GM21515 (cell line): ENCODE measurements at regions not wholly inside any gene's neighbourhood (a gene's known extent, or its start where the extent isn't known, plus 50 kb on each side); places are given as distances from the start of the nearest gene placed in this dataset.

ENCODE experiments used
- ATAC-seq: cut with Tn5 transposase; IDR thresholded peaks from one replicate; pipeline ENCODE4 v1.9.1; 2021; ENCODE audit not compliant: unreplicated experiment

DNA sequence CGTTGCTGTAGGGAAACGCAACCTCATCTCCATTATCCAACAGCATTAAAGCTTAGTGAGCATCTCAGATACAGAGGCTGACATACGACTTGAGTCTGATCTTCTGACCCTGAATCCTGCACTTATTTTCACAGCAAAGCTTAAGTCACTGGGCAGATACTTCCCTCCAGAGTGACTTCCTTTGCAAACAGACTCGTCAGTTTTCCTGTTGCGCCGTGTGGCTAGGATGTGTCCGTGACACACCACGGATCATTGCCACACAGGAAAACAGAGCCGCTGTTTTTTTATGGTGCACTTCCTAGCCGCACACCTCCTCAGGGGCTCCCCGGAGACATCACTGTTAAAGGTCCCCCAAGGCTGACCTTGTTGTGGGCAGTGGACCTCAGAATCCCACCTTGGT is 94.9 kb upstream of the MKI67 start:
- ATAC-seq = no peak

GRCh38 chr10:128221807-128222206 is 95.6 kb upstream of the MKI67 start:
- ATAC-seq = no peak

DNA sequence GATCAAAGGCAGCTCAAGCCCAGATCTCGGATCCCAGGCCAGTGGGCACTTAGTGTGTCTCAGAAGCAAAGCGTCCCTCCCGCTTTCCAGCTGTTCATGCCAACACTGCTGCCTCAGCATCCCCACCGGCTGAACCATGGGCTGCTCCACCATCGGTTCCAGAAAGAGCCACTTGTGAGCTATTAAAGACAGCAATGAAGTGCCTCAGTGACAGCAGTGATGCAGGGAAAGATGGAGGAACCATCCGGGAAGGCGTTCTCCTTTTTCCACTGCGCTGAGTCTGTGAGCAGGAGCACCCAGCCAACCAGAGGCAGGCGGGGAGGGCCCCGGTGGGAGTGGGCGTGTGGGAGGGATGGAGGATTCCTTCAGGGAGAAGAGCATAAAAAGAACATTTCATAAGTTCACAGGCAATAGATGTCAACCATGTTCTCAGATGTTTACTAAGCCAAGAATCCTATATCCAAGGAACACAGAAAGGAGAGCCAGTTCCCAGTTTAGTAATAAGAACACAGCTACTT is 96.2 kb upstream of the MKI67 start:
- ATAC-seq = no peak

DNA sequence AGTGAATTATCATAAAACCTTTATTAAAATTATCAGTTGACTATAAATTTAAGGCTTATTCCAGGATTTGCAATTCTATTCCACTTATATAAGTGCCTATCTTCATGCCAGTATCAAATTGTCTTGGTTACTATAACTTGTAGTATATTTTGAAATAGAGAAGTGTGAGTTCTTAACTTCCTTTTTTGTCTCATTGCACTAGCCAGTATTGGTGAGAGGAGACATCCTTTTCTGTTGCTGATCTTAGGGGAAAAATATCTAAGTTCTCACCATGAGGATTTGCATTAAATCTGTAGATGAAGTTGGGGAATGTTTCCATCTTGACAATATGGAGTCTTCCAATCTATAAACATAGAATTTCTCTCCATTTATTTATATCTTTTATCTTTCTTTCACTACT is 104.2 kb upstream of the MKI67 start:
- ATAC-seq = no peak

DNA sequence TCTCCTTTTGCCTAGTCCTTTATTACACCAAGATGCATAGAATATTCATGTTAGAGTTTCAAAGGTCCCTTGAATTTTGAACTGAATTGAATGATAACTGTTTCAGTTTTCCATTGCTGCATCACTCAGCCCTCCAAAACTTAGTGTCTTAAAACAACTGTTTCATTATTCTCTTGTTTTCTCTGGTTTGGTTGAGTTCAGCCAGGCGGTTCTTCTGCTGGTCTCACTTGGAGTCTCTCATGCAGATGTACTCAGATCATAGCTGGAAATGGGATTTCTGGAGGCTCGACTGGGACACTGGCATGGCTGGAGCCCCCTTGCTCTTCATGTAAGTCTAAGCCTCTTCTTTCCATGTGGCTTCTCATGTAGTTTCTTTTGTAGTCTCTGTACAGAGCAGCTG is 107.2 kb upstream of the MKI67 start:
- no peak for ATAC-seq

GRCh38 chr10:128237710-128238109 is 111.5 kb upstream of the MKI67 start:
- no peak for ATAC-seq

GRCh38 chr10:128241023-128241422 is 114.8 kb upstream of the MKI67 start:
- no peak for ATAC-seq

DNA sequence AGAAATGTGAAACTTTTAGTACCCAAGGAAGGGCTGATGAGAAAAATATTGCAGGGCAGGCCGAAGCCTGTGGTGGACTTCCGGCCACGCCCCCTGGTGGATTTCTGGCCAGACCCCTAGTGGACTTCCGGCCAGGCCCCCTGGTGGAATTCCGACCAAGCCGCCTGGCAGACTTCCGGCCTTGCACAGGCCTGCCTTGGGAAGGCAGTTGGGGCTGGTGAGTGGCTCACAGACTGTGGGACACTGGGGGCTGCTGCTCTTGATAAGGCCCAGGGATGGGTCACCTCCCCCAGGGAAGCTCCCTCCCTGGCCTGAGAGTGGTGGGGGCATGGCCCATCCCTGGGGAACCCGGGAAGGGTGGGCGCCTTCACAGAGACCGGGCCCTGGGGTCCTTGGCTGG is 116.4 kb upstream of the MKI67 start:
- no peak for ATAC-seq

DNA sequence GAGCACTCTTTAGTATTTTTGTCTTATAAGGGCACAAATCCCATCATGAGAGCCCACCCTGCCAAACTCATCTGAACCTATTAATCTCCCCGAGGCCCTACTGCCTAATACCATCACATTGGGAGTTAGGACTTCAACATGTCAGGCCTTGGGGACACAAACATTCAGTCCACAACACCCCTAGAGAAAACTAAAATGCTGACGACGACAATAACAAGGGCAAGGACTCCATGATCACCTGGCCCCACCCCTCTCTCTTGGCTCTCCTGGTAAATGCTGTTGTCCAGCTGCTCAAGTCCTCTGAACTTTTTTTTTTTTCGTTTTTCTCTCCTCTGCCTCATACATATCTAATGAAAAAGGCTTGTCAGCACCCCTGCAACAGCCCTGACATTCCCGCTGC is 118.8 kb upstream of the MKI67 start:
- no peak for ATAC-seq

GRCh38 chr10:128247576-128247975 is 121.4 kb upstream of the MKI67 start:
- ATAC-seq = no peak

- no peak for ATAC-seq
Observed at GRCh38 chr10:128254476-128254875, 128.3 kb upstream of the MKI67 start.

DNA sequence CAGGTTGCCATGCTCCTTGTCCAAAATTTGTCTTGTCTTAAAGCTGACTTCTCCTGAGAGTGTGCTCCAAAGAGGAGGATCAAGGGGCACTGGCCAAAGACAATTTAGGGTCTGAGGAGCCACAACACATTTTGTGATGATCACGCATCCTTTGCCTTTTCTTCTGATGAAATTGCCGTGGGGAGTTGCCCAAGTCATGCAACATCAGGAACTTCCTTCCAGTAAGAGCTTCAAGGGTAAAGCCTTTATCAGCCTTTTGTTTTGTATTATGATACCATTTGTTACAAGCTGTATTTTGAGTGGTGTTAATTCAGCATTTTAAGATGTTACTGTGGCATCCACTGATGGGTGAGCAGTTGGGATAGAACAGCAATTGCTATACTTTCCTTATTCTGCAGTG is 131.2 kb upstream of the MKI67 start:
- ATAC-seq = no peak

GRCh38 chr10:128258421-128258976 is 132.3 kb upstream of the MKI67 start:
- no peak for ATAC-seq

DNA sequence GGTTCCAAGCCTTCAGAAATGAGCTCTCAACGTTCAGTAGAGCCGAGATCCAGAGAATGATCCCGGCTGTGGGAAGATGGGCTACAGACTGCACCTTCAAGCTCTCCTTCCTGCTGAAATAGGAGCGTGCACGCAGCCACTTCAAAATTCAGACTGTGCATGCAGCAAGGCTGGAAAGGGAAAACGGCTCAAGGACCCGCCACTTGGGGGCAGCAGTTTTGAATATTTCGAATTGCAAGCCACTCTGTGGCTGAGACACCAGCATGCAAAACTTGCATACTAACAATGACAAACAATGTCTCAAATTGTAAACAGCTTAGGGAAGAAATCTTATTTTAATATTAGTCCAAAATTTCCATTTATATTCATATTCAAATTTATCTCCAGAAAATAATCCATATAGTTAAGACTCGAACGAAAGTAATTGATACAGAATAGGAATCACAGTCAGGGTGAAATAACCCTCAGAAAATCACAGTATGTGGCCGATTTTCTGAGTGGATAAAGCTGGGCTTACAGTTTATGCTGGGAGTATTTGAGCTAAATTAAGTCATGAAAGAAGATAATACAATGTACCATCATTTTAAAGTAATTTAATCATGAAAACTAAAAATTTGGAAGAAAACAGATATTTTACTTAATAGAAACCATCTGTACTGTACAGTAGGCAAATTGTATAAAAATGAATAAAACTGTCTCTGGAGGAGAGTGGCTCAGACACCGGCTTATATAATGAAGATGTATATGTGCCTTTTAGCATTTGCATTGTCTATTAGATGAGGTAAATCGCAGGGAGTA is 137.9 kb upstream of the MKI67 start:
- ATAC-seq = no peak

DNA sequence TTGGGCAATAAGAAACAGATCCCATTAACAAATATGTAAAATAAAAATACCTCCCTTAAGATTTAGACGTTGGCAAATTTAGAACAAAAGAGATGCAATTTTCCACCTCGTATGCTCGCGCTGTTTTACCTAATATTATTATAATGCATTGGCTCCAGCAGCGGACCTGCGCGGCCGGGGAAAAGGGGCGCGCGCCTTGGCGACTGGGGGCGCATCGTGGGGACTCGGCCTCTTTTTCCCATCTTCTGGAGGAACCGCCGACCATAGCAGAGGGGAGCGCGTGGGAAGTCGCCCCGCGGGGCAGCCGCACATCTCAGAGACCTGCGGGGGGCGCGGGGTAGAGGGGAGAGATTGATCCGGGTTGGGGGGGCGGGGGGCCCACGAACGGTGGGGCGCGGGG is 139.4 kb upstream of the MKI67 start:
- ATAC-seq = no peak

GRCh38 chr10:128267581-128267980 is 141.4 kb upstream of the MKI67 start:
- ATAC-seq = no peak

GRCh38 chr10:128268015-128268722 is 141.9 kb upstream of the MKI67 start:
- ATAC-seq = no peak

- no peak for ATAC-seq
Observed at GRCh38 chr10:128274938-128275337, 148.7 kb upstream of the MKI67 start.

GRCh38 chr10:128275388-128276177 is 149.4 kb upstream of the MKI67 start:
- ATAC-seq = no peak

- no peak for ATAC-seq
Observed at GRCh38 chr10:128277267-128277840, 151.1 kb upstream of the MKI67 start.

DNA sequence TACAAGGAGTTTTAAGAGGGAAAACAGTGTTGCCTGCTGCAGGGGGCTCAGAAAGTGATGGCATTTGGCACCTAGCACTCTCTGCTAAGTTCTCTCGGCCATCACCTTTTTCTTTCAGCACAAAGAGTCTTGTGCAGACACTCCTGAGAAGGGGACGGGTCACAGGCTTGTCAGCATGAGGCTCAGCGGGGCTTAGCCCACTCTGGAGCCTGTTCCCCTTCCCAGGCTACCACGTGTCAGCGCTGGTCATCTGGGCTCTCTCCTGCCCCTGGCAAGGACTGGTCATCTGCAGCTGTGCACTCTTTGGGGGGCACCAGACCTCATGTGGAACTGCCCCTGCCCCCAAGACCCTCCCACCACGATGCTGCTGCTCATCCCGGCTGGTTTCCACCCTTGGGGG is 152.1 kb upstream of the MKI67 start:
- no peak for ATAC-seq
